ENCODE measurements at regions not wholly inside any gene's neighbourhood (a gene's known extent, or its start where the extent isn't known, plus 50 kb on each side); places are given as distances from the start of the nearest gene placed in this dataset.

DNA sequence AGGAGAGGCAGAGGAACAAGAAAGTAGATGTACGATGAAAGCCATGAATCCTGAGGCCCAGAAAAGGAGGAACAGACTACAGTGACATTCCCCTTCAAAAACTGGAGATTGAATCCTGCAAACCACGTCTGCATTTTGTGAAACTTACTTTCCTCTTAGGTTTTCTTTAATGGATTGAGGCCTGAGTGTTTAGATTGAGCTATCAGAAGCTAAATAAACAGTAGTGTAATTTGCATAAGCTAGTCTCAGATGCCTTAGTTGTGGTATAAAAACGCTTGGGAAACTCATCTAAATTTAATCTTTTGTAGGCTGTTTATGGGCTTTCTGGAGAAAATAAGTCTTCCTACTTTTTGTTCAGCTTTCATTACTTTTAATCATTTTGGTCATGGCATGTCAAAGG is 94.8 kb upstream of the HDAC9 start:
- DNase-seq (ENCODE audit: low read depth, low spot score) (no peak), FAIRE-seq (no peak), ATAC-seq (no peak)
- H3K9ac ChIP-seq (ENCODE audit: control insufficient read depth, insufficient read depth, low read length): no peak overlapping the region
- SMC1A ChIA-PET (ENCODE audit: uncharacterized antibody, unreplicated experiment): interaction anchor here (0.8 to 2.4 kb wide), 4 partner anchors 10 to 24 kb away, joined by 3 to 9 read pairs (median 4); no protein-coding TSS in a partner anchor
- H3K79me2 ChIP-seq (ENCODE audit: control insufficient read depth, insufficient read depth, low read length): no peaks in the 10 kb centered on the region
- no peak overlapping the region for H3K27ac ChIP-seq (ENCODE audit: control insufficient read depth, insufficient read depth)
- POLR2A ChIA-PET: no interaction called here
- 24% methylated on average over 3 of the region's 3 CpGs for WGBS (ENCODE audit: insufficient coverage, insufficient replicate concordance, low lambda C conversion rate, missing lambda C conversion rate)
- TF ChIP-seq CEBPB (IDR thresholded peaks at IDR 0.05; ENCODE audit: borderline replicate concordance in 1 of 2, low read depth in 2 of 2, low read length in 2 of 2) (no peak), BCL11A (IDR thresholded peaks at IDR 0.05; ENCODE audit: low read depth, low read length) (no peak), TBL1XR1 (IDR thresholded peaks at IDR 0.05; ENCODE audit: low read depth, low read length) (no peak), TCF3 (IDR thresholded peaks at IDR 0.05; ENCODE audit: borderline replicate concordance, insufficient read depth, low read depth, low read length) (no peak), POLR2A (IDR thresholded peaks at IDR 0.05; ENCODE audit: low read depth, low read length) (no peak)
- TF ChIP-seq, protein P1, sequence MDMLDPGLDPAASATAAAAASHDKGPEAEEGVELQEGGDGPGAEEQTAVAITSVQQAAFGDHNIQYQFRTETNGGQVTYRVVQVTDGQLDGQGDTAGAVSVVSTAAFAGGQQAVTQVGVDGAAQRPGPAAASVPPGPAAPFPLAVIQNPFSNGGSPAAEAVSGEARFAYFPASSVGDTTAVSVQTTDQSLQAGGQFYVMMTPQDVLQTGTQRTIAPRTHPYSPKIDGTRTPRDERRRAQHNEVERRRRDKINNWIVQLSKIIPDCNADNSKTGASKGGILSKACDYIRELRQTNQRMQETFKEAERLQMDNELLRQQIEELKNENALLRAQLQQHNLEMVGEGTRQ (IDR thresholded peaks at IDR 0.05; ENCODE audit: borderline replicate concordance, low read depth, low read length): no peak
- TF ChIP-seq, protein P2, sequence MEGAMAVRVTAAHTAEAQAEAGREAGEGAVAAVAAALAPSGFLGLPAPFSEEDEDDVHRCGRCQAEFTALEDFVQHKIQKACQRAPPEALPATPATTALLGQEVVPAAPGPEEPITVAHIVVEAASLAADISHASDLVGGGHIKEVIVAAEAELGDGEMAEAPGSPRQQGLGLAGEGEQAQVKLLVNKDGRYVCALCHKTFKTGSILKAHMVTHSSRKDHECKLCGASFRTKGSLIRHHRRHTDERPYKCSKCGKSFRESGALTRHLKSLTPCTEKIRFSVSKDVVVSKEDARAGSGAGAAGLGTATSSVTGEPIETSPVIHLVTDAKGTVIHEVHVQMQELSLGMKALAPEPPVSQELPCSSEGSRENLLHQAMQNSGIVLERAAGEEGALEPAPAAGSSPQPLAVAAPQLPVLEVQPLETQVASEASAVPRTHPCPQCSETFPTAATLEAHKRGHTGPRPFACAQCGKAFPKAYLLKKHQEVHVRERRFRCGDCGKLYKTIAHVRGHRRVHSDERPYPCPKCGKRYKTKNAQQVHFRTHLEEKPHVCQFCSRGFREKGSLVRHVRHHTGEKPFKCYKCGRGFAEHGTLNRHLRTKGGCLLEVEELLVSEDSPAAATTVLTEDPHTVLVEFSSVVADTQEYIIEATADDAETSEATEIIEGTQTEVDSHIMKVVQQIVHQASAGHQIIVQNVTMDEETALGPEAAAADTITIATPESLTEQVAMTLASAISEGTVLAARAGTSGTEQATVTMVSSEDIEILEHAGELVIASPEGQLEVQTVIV (IDR thresholded peaks at IDR 0.05; ENCODE audit: borderline replicate concordance, partially characterized antibody): no peak
- no peaks in the 10 kb centered on the region for H3K36me3 ChIP-seq (ENCODE audit: control insufficient read depth in 2 of 2, insufficient read depth in 2 of 2, low read length in 1 of 2)
- H4K20me1 ChIP-seq (ENCODE audit: control insufficient read depth, insufficient read depth): no peaks in the 10 kb centered on the region
- no peaks in the 10 kb centered on the region; a peak in 1 of 4 replicates for H3K27me3 ChIP-seq (replicated peaks in 1 of 2; ENCODE audit: control insufficient read depth in 2 of 2, insufficient read depth in 2 of 2, low read length in 1 of 2)
- H3K9me3 ChIP-seq (replicated peaks; ENCODE audit: control insufficient read depth, insufficient read depth, low read length): no peaks in the 10 kb centered on the region
- RAD21 ChIA-PET (ENCODE audit: unreplicated experiment): no interaction called here
- no peak overlapping the region for H2AFZ ChIP-seq (ENCODE audit: control insufficient read depth, low read depth, low read length)
- H3K4me1 ChIP-seq (ENCODE audit: control insufficient read depth, insufficient read depth, low read length): no peaks in the 10 kb centered on the region
- no peak overlapping the region for H3K4me3 ChIP-seq
- no TSS peak for BruUV-seq (replicated peaks)
- no peak overlapping the region for H3K4me2 ChIP-seq (ENCODE audit: control insufficient read depth, insufficient read depth)
- in situ Hi-C loops (cut with MboI): no loop called here
- CTCF ChIA-PET: interaction anchor here (0.6 to 1.3 kb wide), 2 partner anchors 9 to 48 kb away, joined by 3 read pairs; no protein-coding TSS in a partner anchor
- intact Hi-C loops (cut with micrococcal nuclease; ENCODE audit: unreplicated experiment): no loop called here
